ENCODE measurements at regions not wholly inside any gene's neighbourhood (a gene's known extent, or its start where the extent isn't known, plus 50 kb on each side); places are given as distances from the start of the nearest gene placed in this dataset.

- no TSS peak for BruUV-seq (replicated peaks)
- H3K27ac ChIP-seq (ENCODE audit: control insufficient read depth, insufficient read depth) = no peak overlapping the region
- H3K36me3 ChIP-seq (ENCODE audit: control insufficient read depth in 2 of 2, insufficient read depth in 2 of 2, low read length in 1 of 2) = no peaks in the 10 kb centered on the region
- ChIA-PET SMC1A (ENCODE audit: uncharacterized antibody, unreplicated experiment) (no interaction called here), POLR2A (no interaction called here), RAD21 (ENCODE audit: unreplicated experiment) (no interaction called here), CTCF (interaction anchor here (1.3 kb wide), 1 partner anchor 11 kb away, joined by 3 read pairs; no protein-coding TSS in a partner anchor)
- FAIRE-seq (no peak), DNase-seq (ENCODE audit: low read depth, low spot score) (no peak), ATAC-seq (no peak)
- H4K20me1 ChIP-seq (ENCODE audit: control insufficient read depth, insufficient read depth) = no peaks in the 10 kb centered on the region
- no peaks in the 10 kb centered on the region for H3K4me1 ChIP-seq (ENCODE audit: control insufficient read depth, insufficient read depth, low read length)
- no peaks in the 10 kb centered on the region for H3K79me2 ChIP-seq (ENCODE audit: control insufficient read depth, insufficient read depth, low read length)
- no peaks in the 10 kb centered on the region for H3K9me3 ChIP-seq (replicated peaks; ENCODE audit: control insufficient read depth, insufficient read depth, low read length)
- in situ Hi-C loops (cut with MboI) (no loop called here), intact Hi-C loops (cut with micrococcal nuclease; ENCODE audit: unreplicated experiment) (no loop called here)
- no peak overlapping the region for H3K9ac ChIP-seq (ENCODE audit: control insufficient read depth, insufficient read depth, low read length)
- H2AFZ ChIP-seq (ENCODE audit: control insufficient read depth, low read depth, low read length) = no peak overlapping the region
- H3K4me2 ChIP-seq (ENCODE audit: control insufficient read depth, insufficient read depth) = no peak overlapping the region
- TF ChIP-seq BACH1 (IDR thresholded peaks at IDR 0.05; ENCODE audit: borderline replicate concordance) (no peak), SIN3A (IDR thresholded peaks at IDR 0.05; ENCODE audit: low read depth, low read length) (no peak), EGR1 (IDR thresholded peaks at IDR 0.05; ENCODE audit: borderline replicate concordance in 1 of 2, low read depth in 2 of 2, low read length in 2 of 2) (no peak), NFYA (IDR thresholded peaks at IDR 0.05; ENCODE audit: borderline replicate concordance, low read depth, low read length) (no peak), POLR2A (IDR thresholded peaks at IDR 0.05; ENCODE audit: low read depth, low read length) (no peak)
- H3K4me3 ChIP-seq = no peak overlapping the region
- H3K27me3 ChIP-seq (replicated peaks in 1 of 2; ENCODE audit: control insufficient read depth in 2 of 2, insufficient read depth in 2 of 2, low read length in 1 of 2) = no peaks in the 10 kb centered on the region
Measured at GRCh38 chr2:166550923-166551322, 56.9 kb upstream of the SCN7A start.

DNA sequence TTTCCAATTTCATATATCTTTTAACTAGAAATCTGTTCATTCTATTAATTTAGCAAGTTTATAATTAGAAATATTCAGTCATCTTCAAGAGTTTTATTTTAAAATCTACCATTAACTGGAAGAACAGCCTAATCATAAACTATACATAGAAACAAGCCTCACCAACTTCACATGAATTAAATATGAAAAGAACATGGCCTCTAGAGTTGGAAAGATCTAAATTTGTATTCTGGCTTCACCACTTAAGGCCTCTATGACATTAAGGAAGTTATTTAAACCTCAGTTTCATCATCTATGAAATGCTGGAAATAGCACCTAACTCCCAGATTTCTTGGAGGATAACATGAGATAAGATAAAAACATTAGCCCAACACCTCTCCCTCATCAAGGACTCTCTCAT, 51.4 kb upstream of the SCN7A start:
- POLR2A ChIA-PET = no interaction called here
- SMC1A ChIA-PET (ENCODE audit: uncharacterized antibody, unreplicated experiment) = no interaction called here
- Histone ChIP-seq H3K4me2 (ENCODE audit: control insufficient read depth, insufficient read depth) (no peak overlapping the region), H3K9me3 (replicated peaks; ENCODE audit: control insufficient read depth, insufficient read depth, low read length) (no peaks in the 10 kb centered on the region), H3K27me3 (replicated peaks in 1 of 2; ENCODE audit: control insufficient read depth in 2 of 2, insufficient read depth in 2 of 2, low read length in 1 of 2) (no peaks in the 10 kb centered on the region), H3K79me2 (ENCODE audit: control insufficient read depth, insufficient read depth, low read length) (no peaks in the 10 kb centered on the region), H3K9ac (ENCODE audit: control insufficient read depth, insufficient read depth, low read length) (no peak overlapping the region), H3K4me3 (no peak overlapping the region), H3K4me1 (ENCODE audit: control insufficient read depth, insufficient read depth, low read length) (no peaks in the 10 kb centered on the region), H3K36me3 (ENCODE audit: control insufficient read depth in 2 of 2, insufficient read depth in 2 of 2, low read length in 1 of 2) (no peaks in the 10 kb centered on the region), H4K20me1 (ENCODE audit: control insufficient read depth, insufficient read depth) (no peaks in the 10 kb centered on the region), H2AFZ (ENCODE audit: control insufficient read depth, low read depth, low read length) (no peak overlapping the region), H3K27ac (ENCODE audit: control insufficient read depth, insufficient read depth) (no peak overlapping the region)
- CTCF ChIA-PET = no interaction called here
- in situ Hi-C loops (cut with MboI) (no loop called here), intact Hi-C loops (cut with micrococcal nuclease; ENCODE audit: unreplicated experiment) (no loop called here)
- BruUV-seq (replicated peaks) = no TSS peak
- DNase-seq (ENCODE audit: low read depth, low spot score) (no peak), ATAC-seq (no peak), FAIRE-seq (no peak)
- no peak for TF ChIP-seq TBL1XR1 (IDR thresholded peaks at IDR 0.05; ENCODE audit: low read depth, low read length)
- TF ChIP-seq ZZZ3 (IDR thresholded peaks at IDR 0.05; ENCODE audit: control insufficient read depth, insufficient read length, low read depth) = no peak
- no peak for TF ChIP-seq IKZF1 (conservative IDR thresholded peaks at IDR 0.05)
- TF ChIP-seq EGR1 (IDR thresholded peaks at IDR 0.05; ENCODE audit: borderline replicate concordance in 1 of 2, low read depth in 2 of 2, low read length in 2 of 2) = no peak
- no peak for TF ChIP-seq POLR2AphosphoS2 (IDR thresholded peaks at IDR 0.05; ENCODE audit: low read depth, low read length)
- no peak for TF ChIP-seq SIN3A (IDR thresholded peaks at IDR 0.05; ENCODE audit: low read depth, low read length)
- TF ChIP-seq RAD51 (IDR thresholded peaks at IDR 0.05) = no peak
- TF ChIP-seq CHD4 (IDR thresholded peaks at IDR 0.05) = no peak
- no peak for TF ChIP-seq CREB1 (IDR thresholded peaks at IDR 0.05; ENCODE audit: low read depth)
- TF ChIP-seq, protein P1, sequence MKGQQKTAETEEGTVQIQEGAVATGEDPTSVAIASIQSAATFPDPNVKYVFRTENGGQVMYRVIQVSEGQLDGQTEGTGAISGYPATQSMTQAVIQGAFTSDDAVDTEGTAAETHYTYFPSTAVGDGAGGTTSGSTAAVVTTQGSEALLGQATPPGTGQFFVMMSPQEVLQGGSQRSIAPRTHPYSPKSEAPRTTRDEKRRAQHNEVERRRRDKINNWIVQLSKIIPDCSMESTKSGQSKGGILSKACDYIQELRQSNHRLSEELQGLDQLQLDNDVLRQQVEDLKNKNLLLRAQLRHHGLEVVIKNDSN (IDR thresholded peaks at IDR 0.05; ENCODE audit: borderline replicate concordance, extremely low read length, insufficient read depth, low read depth, low read length) = no peak
- no peak for TF ChIP-seq BRCA1 (IDR thresholded peaks at IDR 0.05; ENCODE audit: low read depth, low read length)
- no peak for TF ChIP-seq SMAD1 (IDR thresholded peaks at IDR 0.05; ENCODE audit: low read depth, partially characterized antibody)
- RAD21 ChIA-PET (ENCODE audit: unreplicated experiment) = no interaction called here
